ENCODE measurements at regions not wholly inside any gene's neighbourhood (a gene's known extent, or its start where the extent isn't known, plus 50 kb on each side); places are given as distances from the start of the nearest gene placed in this dataset.

DNA sequence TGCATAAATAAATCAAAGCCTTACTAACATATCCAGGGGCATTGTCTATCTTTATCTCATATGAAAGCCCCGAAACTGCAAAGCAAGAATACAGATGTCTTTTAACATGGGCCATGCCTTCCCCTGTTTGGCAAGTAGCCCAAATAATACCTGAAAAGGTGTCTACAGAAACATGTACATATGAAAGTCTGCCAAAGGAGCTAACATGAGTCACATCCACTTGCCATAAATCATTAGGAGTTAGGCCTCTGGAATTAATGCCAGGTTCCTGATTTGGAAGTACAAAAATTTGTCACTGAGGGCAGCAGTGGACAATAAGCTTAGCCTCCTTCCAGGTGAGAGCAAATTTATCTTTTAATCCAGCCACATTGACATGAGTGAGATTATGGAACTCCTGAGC is 85.5 kb upstream of the PGR start (continued):
- TF ChIP-seq NANOG (IDR thresholded peaks at IDR 0.05; ENCODE audit: borderline replicate concordance) (no peak), STAT1 (IDR thresholded peaks at IDR 0.05; ENCODE audit: unreplicated experiment) (no peak), EZH2 (IDR thresholded peaks at IDR 0.05; ENCODE audit: low read depth, unreplicated experiment) (no peak)

DNA sequence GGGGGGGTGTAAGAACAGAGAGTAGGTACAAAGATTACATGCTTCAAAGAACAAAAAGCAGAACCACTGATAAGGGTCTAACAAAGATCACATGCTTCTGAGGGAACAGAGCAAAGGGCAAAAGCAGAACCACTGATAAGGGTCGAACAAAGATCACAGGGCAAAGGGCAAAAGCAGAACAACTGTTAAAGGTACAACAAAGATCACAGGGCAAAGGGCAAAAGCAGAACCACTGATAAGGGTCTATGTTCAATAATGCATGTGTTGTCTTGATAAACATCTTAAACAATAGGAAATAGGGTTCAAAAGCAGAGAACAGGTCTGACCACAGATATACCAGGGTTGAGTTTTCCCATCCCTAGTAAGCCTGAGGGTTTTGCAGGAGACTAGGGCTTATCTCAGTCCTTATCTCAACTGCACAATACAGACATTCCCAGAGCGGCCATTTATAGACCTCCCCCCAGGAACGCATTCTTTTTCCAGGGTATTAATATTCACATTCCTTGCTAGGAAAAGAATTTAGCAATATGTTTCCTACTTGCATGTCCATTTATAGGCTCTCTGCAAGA is 81.9 kb upstream of the PGR start:
- Mint-ChIP-seq H3K27ac (no peak overlapping the region), H3K27me3 (ENCODE audit: insufficient read depth, low read depth, poor library complexity) (no peaks in the 10 kb centered on the region), H3K9me3 (peaks cover 42% of the 10 kb centered on the region), H3K4me1 (peaks cover 10% of the 10 kb centered on the region), H3K36me3 (ENCODE audit: low read depth) (peaks cover 18% of the 10 kb centered on the region; the same call in 2 of the 3 replicates), H3K4me3 (no peak overlapping the region)
- Histone ChIP-seq H4K20me1 (replicated peaks; ENCODE audit: insufficient read depth) (no peaks in the 10 kb centered on the region), H3K4me3 (no peak overlapping the region), H3K4me1 (ENCODE audit: insufficient read depth) (no peaks in the 10 kb centered on the region), H3K4me2 (no peak overlapping the region), H2AFZ (no peak overlapping the region), H3F3A (replicated peaks; ENCODE audit: low read depth) (no peaks in the 10 kb centered on the region), H3K79me2 (replicated peaks; ENCODE audit: insufficient read depth) (no peaks in the 10 kb centered on the region), H3K9me2 (ENCODE audit: insufficient read depth) (0 out of 2 replicates have a peak, but pooled peaks cover 3% of the 10 kb centered on the region), H3K27ac (ENCODE audit: low read depth) (no peak overlapping the region), H3K36me3 (ENCODE audit: insufficient read depth) (peaks cover 4% of the 10 kb centered on the region; the same call in 1 of the 2 replicates), H3K27me3 (ENCODE audit: insufficient read depth) (no peaks in the 10 kb centered on the region)
- no peak for DNase-seq (ENCODE audit: low spot score)
- no peak for ATAC-seq
- TF ChIP-seq JUNB (IDR thresholded peaks at IDR 0.05; ENCODE audit: unreplicated experiment) = no peak
- no peak for TF ChIP-seq CREB1 (CRISPR knock-in tag; IDR thresholded peaks at IDR 0.05; ENCODE audit: low read depth)
- TF ChIP-seq ZNF114 (CRISPR knock-in tag; IDR thresholded peaks at IDR 0.05) = no peak
- TF ChIP-seq, protein P1, sequence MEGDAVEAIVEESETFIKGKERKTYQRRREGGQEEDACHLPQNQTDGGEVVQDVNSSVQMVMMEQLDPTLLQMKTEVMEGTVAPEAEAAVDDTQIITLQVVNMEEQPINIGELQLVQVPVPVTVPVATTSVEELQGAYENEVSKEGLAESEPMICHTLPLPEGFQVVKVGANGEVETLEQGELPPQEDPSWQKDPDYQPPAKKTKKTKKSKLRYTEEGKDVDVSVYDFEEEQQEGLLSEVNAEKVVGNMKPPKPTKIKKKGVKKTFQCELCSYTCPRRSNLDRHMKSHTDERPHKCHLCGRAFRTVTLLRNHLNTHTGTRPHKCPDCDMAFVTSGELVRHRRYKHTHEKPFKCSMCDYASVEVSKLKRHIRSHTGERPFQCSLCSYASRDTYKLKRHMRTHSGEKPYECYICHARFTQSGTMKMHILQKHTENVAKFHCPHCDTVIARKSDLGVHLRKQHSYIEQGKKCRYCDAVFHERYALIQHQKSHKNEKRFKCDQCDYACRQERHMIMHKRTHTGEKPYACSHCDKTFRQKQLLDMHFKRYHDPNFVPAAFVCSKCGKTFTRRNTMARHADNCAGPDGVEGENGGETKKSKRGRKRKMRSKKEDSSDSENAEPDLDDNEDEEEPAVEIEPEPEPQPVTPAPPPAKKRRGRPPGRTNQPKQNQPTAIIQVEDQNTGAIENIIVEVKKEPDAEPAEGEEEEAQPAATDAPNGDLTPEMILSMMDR (conservative IDR thresholded peaks at IDR 0.05; ENCODE audit: low read depth in 2 of 2) = no peak
- TF ChIP-seq, protein P2, sequence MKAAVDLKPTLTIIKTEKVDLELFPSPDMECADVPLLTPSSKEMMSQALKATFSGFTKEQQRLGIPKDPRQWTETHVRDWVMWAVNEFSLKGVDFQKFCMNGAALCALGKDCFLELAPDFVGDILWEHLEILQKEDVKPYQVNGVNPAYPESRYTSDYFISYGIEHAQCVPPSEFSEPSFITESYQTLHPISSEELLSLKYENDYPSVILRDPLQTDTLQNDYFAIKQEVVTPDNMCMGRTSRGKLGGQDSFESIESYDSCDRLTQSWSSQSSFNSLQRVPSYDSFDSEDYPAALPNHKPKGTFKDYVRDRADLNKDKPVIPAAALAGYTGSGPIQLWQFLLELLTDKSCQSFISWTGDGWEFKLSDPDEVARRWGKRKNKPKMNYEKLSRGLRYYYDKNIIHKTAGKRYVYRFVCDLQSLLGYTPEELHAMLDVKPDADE (IDR thresholded peaks at IDR 0.05) = no peak
- TF ChIP-seq, protein P3, sequence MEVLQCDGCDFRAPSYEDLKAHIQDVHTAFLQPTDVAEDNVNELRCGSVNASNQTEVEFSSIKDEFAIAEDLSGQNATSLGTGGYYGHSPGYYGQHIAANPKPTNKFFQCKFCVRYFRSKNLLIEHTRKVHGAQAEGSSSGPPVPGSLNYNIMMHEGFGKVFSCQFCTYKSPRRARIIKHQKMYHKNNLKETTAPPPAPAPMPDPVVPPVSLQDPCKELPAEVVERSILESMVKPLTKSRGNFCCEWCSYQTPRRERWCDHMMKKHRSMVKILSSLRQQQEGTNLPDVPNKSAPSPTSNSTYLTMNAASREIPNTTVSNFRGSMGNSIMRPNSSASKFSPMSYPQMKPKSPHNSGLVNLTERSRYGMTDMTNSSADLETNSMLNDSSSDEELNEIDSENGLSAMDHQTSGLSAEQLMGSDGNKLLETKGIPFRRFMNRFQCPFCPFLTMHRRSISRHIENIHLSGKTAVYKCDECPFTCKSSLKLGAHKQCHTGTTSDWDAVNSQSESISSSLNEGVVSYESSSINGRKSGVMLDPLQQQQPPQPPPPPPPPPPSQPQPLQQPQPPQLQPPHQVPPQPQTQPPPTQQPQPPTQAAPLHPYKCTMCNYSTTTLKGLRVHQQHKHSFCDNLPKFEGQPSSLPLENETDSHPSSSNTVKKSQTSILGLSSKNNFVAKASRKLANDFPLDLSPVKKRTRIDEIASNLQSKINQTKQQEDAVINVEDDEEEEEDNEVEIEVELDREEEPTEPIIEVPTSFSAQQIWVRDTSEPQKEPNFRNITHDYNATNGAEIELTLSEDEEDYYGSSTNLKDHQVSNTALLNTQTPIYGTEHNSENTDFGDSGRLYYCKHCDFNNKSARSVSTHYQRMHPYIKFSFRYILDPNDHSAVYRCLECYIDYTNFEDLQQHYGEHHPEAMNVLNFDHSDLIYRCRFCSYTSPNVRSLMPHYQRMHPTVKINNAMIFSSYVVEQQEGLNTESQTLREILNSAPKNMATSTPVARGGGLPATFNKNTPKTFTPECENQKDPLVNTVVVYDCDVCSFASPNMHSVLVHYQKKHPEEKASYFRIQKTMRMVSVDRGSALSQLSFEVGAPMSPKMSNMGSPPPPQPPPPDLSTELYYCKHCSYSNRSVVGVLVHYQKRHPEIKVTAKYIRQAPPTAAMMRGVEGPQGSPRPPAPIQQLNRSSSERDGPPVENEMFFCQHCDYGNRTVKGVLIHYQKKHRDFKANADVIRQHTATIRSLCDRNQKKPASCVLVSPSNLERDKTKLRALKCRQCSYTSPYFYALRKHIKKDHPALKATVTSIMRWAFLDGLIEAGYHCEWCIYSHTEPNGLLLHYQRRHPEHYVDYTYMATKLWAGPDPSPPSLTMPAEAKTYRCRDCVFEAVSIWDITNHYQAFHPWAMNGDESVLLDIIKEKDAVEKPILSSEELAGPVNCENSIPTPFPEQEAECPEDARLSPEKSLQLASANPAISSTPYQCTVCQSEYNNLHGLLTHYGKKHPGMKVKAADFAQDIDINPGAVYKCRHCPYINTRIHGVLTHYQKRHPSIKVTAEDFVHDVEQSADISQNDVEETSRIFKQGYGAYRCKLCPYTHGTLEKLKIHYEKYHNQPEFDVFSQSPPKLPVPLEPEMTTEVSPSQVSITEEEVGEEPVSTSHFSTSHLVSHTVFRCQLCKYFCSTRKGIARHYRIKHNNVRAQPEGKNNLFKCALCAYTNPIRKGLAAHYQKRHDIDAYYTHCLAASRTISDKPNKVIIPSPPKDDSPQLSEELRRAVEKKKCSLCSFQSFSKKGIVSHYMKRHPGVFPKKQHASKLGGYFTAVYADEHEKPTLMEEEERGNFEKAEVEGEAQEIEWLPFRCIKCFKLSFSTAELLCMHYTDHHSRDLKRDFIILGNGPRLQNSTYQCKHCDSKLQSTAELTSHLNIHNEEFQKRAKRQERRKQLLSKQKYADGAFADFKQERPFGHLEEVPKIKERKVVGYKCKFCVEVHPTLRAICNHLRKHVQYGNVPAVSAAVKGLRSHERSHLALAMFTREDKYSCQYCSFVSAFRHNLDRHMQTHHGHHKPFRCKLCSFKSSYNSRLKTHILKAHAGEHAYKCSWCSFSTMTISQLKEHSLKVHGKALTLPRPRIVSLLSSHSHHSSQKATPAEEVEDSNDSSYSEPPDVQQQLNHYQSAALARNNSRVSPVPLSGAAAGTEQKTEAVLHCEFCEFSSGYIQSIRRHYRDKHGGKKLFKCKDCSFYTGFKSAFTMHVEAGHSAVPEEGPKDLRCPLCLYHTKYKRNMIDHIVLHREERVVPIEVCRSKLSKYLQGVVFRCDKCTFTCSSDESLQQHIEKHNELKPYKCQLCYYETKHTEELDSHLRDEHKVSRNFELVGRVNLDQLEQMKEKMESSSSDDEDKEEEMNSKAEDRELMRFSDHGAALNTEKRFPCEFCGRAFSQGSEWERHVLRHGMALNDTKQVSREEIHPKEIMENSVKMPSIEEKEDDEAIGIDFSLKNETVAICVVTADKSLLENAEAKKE (CRISPR knock-in tag; IDR thresholded peaks at IDR 0.05) = no peak
- no peak for TF ChIP-seq STAT1 (IDR thresholded peaks at IDR 0.05; ENCODE audit: unreplicated experiment)
- TF ChIP-seq ZNF331 (CRISPR knock-in tag; IDR thresholded peaks at IDR 0.05; ENCODE audit: low read depth) = no peak
- TF ChIP-seq, protein P4, sequence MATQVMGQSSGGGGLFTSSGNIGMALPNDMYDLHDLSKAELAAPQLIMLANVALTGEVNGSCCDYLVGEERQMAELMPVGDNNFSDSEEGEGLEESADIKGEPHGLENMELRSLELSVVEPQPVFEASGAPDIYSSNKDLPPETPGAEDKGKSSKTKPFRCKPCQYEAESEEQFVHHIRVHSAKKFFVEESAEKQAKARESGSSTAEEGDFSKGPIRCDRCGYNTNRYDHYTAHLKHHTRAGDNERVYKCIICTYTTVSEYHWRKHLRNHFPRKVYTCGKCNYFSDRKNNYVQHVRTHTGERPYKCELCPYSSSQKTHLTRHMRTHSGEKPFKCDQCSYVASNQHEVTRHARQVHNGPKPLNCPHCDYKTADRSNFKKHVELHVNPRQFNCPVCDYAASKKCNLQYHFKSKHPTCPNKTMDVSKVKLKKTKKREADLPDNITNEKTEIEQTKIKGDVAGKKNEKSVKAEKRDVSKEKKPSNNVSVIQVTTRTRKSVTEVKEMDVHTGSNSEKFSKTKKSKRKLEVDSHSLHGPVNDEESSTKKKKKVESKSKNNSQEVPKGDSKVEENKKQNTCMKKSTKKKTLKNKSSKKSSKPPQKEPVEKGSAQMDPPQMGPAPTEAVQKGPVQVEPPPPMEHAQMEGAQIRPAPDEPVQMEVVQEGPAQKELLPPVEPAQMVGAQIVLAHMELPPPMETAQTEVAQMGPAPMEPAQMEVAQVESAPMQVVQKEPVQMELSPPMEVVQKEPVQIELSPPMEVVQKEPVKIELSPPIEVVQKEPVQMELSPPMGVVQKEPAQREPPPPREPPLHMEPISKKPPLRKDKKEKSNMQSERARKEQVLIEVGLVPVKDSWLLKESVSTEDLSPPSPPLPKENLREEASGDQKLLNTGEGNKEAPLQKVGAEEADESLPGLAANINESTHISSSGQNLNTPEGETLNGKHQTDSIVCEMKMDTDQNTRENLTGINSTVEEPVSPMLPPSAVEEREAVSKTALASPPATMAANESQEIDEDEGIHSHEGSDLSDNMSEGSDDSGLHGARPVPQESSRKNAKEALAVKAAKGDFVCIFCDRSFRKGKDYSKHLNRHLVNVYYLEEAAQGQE (IDR thresholded peaks at IDR 0.05; ENCODE audit: unreplicated experiment) = no peak
- no peak for TF ChIP-seq EZH2 (IDR thresholded peaks at IDR 0.05; ENCODE audit: low read depth, unreplicated experiment)
- no peak for TF ChIP-seq NANOG (IDR thresholded peaks at IDR 0.05; ENCODE audit: borderline replicate concordance)
- TF ChIP-seq POLR2AphosphoS5 (IDR thresholded peaks at IDR 0.05; ENCODE audit: low read depth) = no peak
- TF ChIP-seq EZH2phosphoT487 (IDR thresholded peaks at IDR 0.05; ENCODE audit: unreplicated experiment) = no peak

Data from GM23338 (cell line).